Pancreas (tissue), 10 donors: ENCODE measurements at regions not wholly inside any gene's neighbourhood (a gene's known extent, or its start where the extent isn't known, plus 50 kb on each side); places are given as distances from the start of the nearest gene placed in this dataset.

ENCODE experiments used
- ATAC-seq, 4 donors: fragments of 200-7000 bp; cut with Tn5 transposase; one replicate each; pipeline versions ENCODE4 v1.8.0 to v1.9.1; 2020; ENCODE audit warnings: mild to moderate bottlenecking in 4 of 4, moderate library complexity in 4 of 4
- DNase-seq, 6 donors: peaks; one replicate each; pipeline ENCODE4 v3.0.0-alpha.2; 2020
- FAIRE-seq: peaks from 2 replicates; lab custom pipeline; 2012; peaks lifted over from hg19 to GRCh38; lab: Jason Lieb, UNC
- H3K27ac ChIP-seq, 4 donors: fragments of 200-600 bp; sonication (generic); 1 replicate in 3 of 4; 2 replicates in 1 of 4; pipeline versions ENCODE4 v1.5.0 to v1.8.0; 2020
- H3K27me3 ChIP-seq, 4 donors: fragments of 200-600 bp; one replicate each; pipeline ENCODE4 v1.8.0; 2021
- H3K36me3 ChIP-seq, 3 donors: fragments of 200-600 bp; sonication (generic) in 1 of 3; one replicate each; pipeline versions ENCODE4 v1.5.0 to v1.8.0; 2020 to 2021
- H3K4me1 ChIP-seq, 3 donors: fragments of 200-600 bp; one replicate each; pipeline ENCODE4 v1.8.0; 2021
- H3K4me3 ChIP-seq, 4 donors: fragments of 200-600 bp; sonication (generic) in 2 of 4; one replicate each; pipeline versions ENCODE4 v1.5.0 to v1.8.0; 2020 to 2021
- H3K9me3 ChIP-seq, 4 donors: fragments of 200-600 bp; one replicate each; pipeline ENCODE4 v1.8.0; 2021
- WGBS, 2 donors: extraction: QIAGEN DNeasy Blood & Tissue Kit; methylation state at CpG; one replicate each; pipeline ENCODE4 v1.1.7; 2013; 5-methylcytosine and 5-hydroxymethylcytosine counted together
- intact Hi-C, 3 donors: fragments of 100-400 bp; cut with DNase I; formaldehyde crosslinking; loops; one replicate each; pipeline versions ENCODE4 v1.11.1 to v1.14.2; 2022
- TF ChIP-seq, protein P1 (sequence below), 4 donors: fragments of 200-600 bp; sonication (generic) in 3 of 4; IDR thresholded peaks; one replicate each; pipeline versions ENCODE4 v1.5.0 to v1.8.0; 2021; ENCODE audit warnings: antibody characterized with exemption in 4 of 4
- donor health status: healthy with polysubstance abuse.
- donor health status: DM: no; HTN: no; CAD: no; lungs with moderate emphysema.
- donor health status: DM: no; HTN: no; CAD: no.
- donor health status: control.
- donor health status: control.
- donor health status: Bipolar disorder and iron deficiency.
- donor health status: DM: yes; HTN: yes; CAD: no.
- donor health status: DM: no; HTN: no; CAD: no.
- donor health status: DM: no; HTN: no; CAD: no.
- donor health status: DM: yes; HTN: yes; CAD: no.

- Histone ChIP-seq H3K4me1 (no peaks in the 10 kb centered on the region), H3K27me3 (peaks cover 0 to 7% (median 0%) of the 10 kb centered on the region in 4 donors), H3K9me3 (no peaks in the 10 kb centered on the region), H3K36me3 (no peaks in the 10 kb centered on the region), H3K27ac (no peak overlapping the region), H3K4me3 (no peak overlapping the region)
- WGBS, 2 donors = 57 to 69% methylated on average over 17 of the region's 17 CpGs
- FAIRE-seq (no peak), DNase-seq (no peak), ATAC-seq (no peak)
- TF ChIP-seq, protein P1, sequence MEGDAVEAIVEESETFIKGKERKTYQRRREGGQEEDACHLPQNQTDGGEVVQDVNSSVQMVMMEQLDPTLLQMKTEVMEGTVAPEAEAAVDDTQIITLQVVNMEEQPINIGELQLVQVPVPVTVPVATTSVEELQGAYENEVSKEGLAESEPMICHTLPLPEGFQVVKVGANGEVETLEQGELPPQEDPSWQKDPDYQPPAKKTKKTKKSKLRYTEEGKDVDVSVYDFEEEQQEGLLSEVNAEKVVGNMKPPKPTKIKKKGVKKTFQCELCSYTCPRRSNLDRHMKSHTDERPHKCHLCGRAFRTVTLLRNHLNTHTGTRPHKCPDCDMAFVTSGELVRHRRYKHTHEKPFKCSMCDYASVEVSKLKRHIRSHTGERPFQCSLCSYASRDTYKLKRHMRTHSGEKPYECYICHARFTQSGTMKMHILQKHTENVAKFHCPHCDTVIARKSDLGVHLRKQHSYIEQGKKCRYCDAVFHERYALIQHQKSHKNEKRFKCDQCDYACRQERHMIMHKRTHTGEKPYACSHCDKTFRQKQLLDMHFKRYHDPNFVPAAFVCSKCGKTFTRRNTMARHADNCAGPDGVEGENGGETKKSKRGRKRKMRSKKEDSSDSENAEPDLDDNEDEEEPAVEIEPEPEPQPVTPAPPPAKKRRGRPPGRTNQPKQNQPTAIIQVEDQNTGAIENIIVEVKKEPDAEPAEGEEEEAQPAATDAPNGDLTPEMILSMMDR (IDR thresholded peaks at IDR 0.05) = no peak
- intact Hi-C loops = no loop called here
Observed at GRCh38 chr19:31947436-31948115, 397.8 kb upstream of the ZNF507 start.

DNA sequence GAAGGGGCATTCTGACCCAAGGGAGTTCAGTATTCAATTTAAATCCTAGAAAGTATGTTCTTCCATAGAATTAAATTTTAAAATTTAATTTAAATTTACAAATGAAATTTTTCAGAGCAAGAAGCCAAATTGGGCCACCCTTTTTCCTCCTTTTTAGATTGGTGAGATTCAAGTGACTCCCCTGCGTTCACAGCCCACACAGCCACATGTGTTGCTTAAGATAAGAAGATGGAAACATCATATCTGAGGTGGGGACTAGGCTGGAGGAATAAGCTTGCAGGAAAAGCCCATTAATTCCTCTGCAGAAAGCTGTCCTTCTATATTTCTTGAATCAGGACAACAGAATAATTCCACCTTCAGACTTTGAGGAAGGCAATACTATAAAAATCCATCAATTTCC lies 392.7 kb upstream of the ZNF507 start:
- Histone ChIP-seq H3K36me3 (no peaks in the 10 kb centered on the region), H3K27me3 (no peaks in the 10 kb centered on the region), H3K4me1 (no peaks in the 10 kb centered on the region), H3K27ac (no peak overlapping the region), H3K4me3 (no peak overlapping the region), H3K9me3 (no peaks in the 10 kb centered on the region)
- WGBS, 2 donors = 37 to 80% methylated on average over 1 of the region's 1 CpG
- no peak for ATAC-seq
- TF ChIP-seq, protein P1 (IDR thresholded peaks at IDR 0.05) = no peak
- intact Hi-C loops = no loop called here
- no peak for DNase-seq
- no peak for FAIRE-seq

DNA sequence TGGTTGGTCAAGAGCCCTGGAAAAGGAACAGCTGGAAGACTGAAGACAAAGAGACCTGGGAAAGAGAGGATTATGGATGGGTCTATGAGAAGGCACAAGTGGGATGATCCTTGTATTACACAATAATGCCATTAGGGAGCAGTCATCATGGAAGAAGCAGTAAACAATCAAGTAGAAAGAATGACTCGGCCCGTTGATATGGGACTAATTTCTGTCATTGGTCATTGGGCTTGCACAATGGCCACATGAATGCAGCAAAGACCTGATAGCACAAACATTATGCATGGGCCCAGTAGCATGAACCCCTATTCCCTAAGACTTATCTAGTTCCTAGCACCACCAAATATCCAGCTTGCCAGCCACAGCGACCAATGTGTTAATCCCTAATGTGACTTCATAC lies 390.3 kb upstream of the ZNF507 start:
- FAIRE-seq = no peak
- no peak overlapping the region for H3K27ac ChIP-seq
- ATAC-seq = no peak
- no peak for DNase-seq
- no peaks in the 10 kb centered on the region for H3K27me3 ChIP-seq
- H3K9me3 ChIP-seq = no peaks in the 10 kb centered on the region
- WGBS, 2 donors = 65 to 78% methylated on average over 3 of the region's 3 CpGs
- no peaks in the 10 kb centered on the region for H3K36me3 ChIP-seq
- no peaks in the 10 kb centered on the region for H3K4me1 ChIP-seq
- TF ChIP-seq, protein P1 (IDR thresholded peaks at IDR 0.05) = no peak
- intact Hi-C loops = no loop called here
- no peak overlapping the region for H3K4me3 ChIP-seq

DNA sequence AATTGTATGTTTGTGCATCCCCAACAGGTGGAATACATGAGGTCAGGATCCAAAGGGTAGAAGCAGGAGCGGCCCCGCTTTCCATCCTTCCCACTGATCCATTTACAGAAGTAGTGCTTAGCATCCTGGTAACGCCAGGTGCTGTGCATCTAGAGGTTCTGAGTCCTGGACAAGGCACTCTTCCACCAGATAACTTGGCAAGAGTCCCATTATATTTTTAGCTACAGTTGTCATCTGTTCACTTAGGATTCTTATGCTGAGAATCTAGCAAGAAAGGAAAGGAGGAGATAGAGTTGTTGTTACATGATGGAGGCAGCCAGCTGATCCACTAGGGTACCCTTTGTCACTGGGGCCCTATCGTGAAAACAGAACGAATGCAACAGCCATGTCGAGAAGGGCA lies 389.5 kb upstream of the ZNF507 start:
- Histone ChIP-seq H3K36me3 (no peaks in the 10 kb centered on the region), H3K9me3 (no peaks in the 10 kb centered on the region), H3K4me3 (no peak overlapping the region), H3K27me3 (no peaks in the 10 kb centered on the region), H3K4me1 (no peaks in the 10 kb centered on the region), H3K27ac (no peak overlapping the region)
- FAIRE-seq = no peak
- no peak for ATAC-seq
- intact Hi-C loops = no loop called here
- DNase-seq = no peak
- TF ChIP-seq, protein P1 (IDR thresholded peaks at IDR 0.05) = no peak
- 67 to 84% methylated on average over 6 of the region's 6 CpGs for WGBS, 2 donors

DNA sequence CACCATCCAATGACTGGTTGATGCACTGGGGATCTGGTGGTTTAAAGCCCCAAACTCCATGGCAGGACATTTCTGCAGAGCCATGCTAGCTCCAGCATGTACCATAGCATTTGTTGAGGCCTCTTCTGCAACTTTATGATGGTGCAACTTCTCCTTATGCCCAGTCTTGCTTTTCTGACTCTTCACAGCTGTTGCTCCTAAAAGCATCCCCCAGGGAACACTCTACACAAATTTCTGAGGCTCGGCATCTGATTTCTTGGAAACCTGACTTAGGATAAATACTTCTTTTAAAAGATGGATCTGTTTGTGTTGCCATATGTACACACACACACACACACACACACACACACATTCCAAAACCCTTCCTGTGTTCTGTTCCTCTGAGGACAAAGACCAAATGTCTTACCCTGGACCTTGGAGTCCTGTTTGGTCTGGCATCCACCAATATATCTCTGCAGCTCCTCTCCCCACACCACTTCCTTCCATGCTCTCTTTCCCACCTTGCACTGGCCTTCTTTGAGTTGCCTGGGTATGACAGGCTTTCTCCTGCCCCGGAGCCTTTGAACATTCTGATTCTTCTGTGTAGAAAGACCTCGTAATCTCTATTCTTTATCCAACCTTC lies 388.5 kb upstream of the ZNF507 start:
- FAIRE-seq (no peak), ATAC-seq (no peak), DNase-seq (no peak)
- Histone ChIP-seq H3K36me3 (no peaks in the 10 kb centered on the region), H3K4me1 (no peaks in the 10 kb centered on the region), H3K9me3 (no peaks in the 10 kb centered on the region), H3K27me3 (no peaks in the 10 kb centered on the region), H3K27ac (no peak overlapping the region), H3K4me3 (no peak overlapping the region)
- TF ChIP-seq, protein P1 (IDR thresholded peaks at IDR 0.05) = no peak
- WGBS, 2 donors = 40 to 55% methylated on average over 3 of the region's 3 CpGs
- intact Hi-C loops = no loop called here
